ENCODE measurements at regions not wholly inside any gene's neighbourhood (a gene's known extent, or its start where the extent isn't known, plus 50 kb on each side); places are given as distances from the start of the nearest gene placed in this dataset.

- no peak for DNase-seq
Measured at GRCh38 chr2:128841803-128842202, 523.1 kb upstream of the HS6ST1 start.

GRCh38 chr2:128867311-128867710, 548.6 kb upstream of the HS6ST1 start:
- DNase-seq = no peak

- DNase-seq = no peak
Measured at GRCh38 chr2:128867936-128868636, 549.4 kb upstream of the HS6ST1 start.

- DNase-seq = no peak
Measured at GRCh38 chr2:128868686-128869551, 550.3 kb upstream of the HS6ST1 start.

GRCh38 chr2:128874608-128875007, 555.9 kb upstream of the HS6ST1 start:
- DNase-seq = no peak

GRCh38 chr2:128876986-128877983, 558.6 kb upstream of the HS6ST1 start:
- no peak for DNase-seq

GRCh38 chr2:128879161-128879560, 560.5 kb upstream of the HS6ST1 start:
- no peak for DNase-seq

- no peak for DNase-seq
Measured at GRCh38 chr2:128894896-128895295, 576.2 kb upstream of the HS6ST1 start.

- no peak for DNase-seq
Measured at GRCh38 chr2:128901572-128902391, 583.1 kb upstream of the HS6ST1 start.

GRCh38 chr2:128903637-128904036, 585.0 kb upstream of the HS6ST1 start:
- no peak for DNase-seq

- no peak for DNase-seq
Measured at GRCh38 chr2:128911276-128911675, 592.6 kb upstream of the HS6ST1 start.

- no peak for DNase-seq
Measured at GRCh38 chr2:128914320-128914719, 595.7 kb upstream of the HS6ST1 start.

- no peak for DNase-seq
Measured at GRCh38 chr2:128921751-128922150, 603.1 kb upstream of the HS6ST1 start.

GRCh38 chr2:128922154-128922553, 603.5 kb upstream of the HS6ST1 start:
- no peak for DNase-seq

- no peak for DNase-seq
Measured at GRCh38 chr2:128925631-128926030, 607.0 kb upstream of the HS6ST1 start.

GRCh38 chr2:128930101-128930500, 611.4 kb upstream of the HS6ST1 start:
- no peak for DNase-seq

GRCh38 chr2:128940378-128940777, 621.7 kb upstream of the HS6ST1 start:
- no peak for DNase-seq

GRCh38 chr2:128941751-128942150, 623.1 kb upstream of the HS6ST1 start:
- DNase-seq = no peak

GRCh38 chr2:128949360-128949759, 630.7 kb upstream of the HS6ST1 start:
- DNase-seq = no peak

GRCh38 chr2:128950758-128951157, 632.1 kb upstream of the HS6ST1 start:
- DNase-seq = no peak

- no peak for DNase-seq
Measured at GRCh38 chr2:128958241-128958640, 639.6 kb upstream of the HS6ST1 start.

- DNase-seq = no peak
Measured at GRCh38 chr2:128967646-128968045, 649.0 kb upstream of the HS6ST1 start.
